Amniotic stem cell (primary cell): ENCODE measurements at regions not wholly inside any gene's neighbourhood (a gene's known extent, or its start where the extent isn't known, plus 50 kb on each side); places are given as distances from the start of the nearest gene placed in this dataset.
"Not testable (repeated sequence)": the region's sequence is repeated elsewhere in the genome, so short reads cannot be mapped to it uniquely, and the experiment has no call there.

ENCODE experiments used
- DNase-seq: peaks from one replicate; lab custom pipeline; 2025; lab: John Stamatoyannopoulos, UW

DNA sequence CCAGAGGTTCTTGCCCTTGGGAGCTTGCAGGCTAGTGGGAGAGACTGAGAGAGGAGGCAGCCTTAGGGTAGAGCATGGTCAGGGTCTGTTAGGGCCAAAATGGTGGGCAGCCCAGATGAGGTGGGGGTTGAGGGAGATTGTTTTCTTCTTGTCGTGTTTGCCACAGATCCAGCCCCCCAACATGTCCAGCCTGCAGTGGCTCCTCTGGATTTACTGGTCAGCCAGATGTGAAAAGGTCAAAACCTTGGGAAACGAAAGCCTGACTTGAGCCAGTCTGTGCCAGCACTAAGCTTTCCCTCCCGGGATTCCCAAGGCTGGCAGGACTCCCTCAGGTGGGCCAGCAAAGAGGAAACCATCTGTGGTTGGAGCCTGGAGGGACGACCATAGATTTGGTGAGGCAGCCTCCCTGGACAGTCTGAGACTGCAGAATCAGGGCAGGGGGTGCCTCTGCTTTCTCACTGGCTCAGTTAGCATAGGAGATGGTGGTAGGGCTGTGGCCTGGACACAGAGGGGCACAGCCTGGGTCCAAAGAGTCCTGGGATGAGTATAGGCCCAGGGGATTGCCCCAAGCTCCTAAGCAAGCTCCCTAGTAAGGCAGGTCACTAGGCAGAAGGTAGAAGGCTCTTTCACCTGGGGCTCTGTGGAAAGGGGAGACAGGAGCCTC, 51.2 kb upstream of the PRR23C start:
- DNase-seq = no peak

DNA sequence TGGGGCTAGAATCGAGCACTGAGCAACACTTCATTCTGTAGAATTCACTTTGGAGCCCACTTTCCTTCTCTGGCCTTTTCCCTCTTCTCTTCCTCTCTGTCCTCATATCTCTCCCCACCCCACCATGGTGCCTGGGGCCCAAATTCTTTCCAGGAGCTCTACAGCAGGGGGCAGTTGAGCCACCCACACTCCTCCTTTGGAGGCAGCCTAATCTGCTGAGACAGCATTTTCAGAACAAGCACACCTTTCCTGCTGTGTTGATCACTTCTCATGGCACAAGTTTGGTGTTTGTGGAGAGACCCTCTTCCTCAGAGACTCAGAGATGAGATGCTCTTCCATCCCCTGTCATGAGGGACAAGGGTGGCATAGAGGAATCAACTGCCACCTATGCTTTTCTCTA, 52.0 kb upstream of the PRR23C start:
- no peak for DNase-seq

DNA sequence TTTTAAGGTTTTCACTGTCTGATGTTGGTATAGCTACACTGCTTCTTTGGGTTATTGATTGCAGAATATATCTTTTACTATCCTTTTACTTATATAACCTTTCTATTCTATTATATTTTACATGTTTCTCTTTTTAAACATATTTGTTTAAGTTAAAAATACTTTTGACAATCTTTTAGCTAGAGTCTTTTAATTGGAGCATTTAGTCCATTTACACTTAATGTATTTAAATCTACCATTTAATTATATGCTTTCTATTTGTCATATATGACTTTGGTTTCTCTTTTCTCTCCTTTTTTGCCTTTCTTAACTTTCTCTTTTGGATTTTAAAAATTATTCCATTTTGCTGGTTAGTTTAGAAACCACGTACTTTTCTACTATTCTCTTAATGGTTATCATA, 53.7 kb upstream of the PRR23C start:
- DNase-seq = no peak

DNA sequence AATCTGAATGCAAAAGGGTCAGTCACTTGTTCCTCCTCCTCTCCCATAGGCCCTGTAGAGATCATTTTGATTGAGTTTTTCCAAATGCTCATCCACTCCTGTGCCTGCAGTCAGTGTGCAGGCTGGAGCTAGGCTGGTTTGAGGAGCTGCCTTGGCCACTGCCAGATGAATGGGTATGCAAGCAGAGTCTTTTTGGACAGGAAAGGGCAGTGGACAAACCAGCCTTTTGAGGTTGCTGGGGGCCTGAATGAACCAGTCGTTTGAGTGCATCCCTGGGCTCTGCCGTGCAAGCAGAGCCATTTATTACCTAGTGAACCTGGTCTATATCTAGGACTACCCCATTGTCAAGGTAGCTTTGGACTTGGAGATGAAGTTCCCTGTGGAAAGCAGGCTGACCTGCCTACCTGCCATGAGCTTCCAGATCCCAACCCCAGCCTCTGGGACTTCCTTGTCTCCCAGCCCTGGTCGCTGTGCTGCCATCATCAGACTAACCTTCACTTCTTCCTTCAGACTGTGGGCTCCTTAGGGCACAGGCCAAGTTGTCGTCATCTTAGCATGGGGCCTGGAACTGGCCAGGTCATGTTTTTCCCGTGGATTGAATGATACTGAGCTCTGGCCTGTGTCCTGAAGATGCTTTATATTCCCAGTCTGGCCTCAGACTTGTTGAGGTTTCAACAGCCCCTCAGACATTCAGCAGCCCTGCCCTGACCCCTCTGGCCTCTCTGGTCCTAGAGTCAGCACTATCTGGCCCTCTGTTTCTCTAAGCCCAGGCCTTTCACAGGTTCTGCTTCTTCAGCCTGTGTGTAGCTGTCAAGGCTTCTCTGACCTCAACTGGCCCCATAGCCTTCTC, 55.5 kb upstream of the PRR23C start:
- DNase-seq = no peak

DNA sequence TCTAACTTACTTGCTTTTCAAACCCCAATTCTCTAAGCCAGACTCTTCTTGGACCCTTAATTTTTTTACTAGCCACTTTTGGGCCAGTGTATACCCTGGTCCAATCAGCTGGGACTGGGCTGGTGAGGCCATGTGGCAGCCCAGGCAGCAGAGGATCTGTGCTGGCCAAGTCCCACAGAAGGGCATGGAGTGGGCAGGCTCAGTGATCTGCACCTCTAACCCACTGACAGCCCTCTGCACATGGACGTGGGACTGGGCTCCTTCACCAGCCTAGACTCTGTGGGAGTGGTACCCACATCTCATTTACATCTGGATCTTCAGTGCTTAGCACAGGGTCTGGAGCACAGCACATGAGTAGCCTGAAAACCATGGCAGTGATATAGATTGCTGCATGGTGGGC, 56.1 kb upstream of the PRR23C start:
- DNase-seq = no peak

DNA sequence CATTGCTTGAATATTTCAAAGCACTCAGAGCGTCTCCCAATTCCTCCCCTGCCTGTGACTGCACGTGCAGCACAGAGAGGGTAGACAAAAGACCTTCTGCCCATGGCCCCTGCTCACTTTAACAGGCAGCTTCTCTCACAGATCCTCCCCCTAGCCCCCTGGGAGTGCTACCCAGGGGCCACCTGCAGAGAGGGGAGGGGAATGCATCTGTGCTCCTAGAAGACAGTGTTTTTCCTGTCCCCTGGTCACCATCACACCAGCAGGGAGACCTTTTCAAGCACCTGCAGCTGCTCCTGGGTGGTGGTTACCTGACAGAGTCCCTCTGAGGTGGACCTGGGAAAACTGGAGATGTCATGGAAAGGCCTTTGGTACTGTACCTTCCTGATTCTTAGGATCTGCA, 56.7 kb upstream of the PRR23C start:
- no peak for DNase-seq

DNA sequence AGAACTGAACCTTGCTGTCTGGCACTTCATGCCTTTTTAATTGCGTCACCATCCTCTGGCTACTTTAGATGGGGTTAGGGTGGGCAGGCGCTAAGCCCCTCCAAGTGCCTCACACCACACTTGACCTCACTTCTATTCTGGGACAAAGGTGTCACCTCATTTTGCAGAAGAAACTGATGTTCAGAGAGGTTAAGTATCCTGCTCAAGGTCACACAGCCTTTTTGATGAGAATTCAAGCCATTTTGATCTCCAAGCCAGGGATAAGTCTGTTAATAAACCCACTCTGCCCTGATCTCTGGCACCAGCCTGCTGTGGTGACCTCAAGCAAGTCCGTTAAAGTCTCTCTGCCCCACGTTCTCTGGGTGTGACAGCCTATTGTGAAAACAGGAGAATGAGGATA, 58.8 kb upstream of the PRR23C start:
- DNase-seq = no peak

DNA sequence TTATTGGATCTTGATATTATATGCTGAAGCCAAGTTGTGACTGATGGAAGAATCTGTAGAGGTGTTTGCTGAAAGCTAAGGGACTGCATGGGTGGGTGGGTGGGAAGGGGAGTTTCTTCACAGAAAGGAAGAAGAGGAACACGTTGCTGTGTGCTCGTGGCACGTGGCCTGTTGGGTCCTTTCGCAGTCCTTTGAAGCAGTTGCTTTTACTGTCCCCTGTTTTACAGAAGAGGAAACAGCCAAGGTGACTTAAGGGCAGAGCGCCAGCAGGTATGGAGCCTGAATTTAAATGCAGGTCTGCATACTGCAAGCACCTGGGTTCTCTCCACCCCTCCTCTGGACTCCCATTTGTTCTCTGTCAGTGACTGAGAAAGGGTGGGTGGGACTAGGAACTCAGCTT, 59.4 kb upstream of the PRR23C start:
- no peak for DNase-seq

DNA sequence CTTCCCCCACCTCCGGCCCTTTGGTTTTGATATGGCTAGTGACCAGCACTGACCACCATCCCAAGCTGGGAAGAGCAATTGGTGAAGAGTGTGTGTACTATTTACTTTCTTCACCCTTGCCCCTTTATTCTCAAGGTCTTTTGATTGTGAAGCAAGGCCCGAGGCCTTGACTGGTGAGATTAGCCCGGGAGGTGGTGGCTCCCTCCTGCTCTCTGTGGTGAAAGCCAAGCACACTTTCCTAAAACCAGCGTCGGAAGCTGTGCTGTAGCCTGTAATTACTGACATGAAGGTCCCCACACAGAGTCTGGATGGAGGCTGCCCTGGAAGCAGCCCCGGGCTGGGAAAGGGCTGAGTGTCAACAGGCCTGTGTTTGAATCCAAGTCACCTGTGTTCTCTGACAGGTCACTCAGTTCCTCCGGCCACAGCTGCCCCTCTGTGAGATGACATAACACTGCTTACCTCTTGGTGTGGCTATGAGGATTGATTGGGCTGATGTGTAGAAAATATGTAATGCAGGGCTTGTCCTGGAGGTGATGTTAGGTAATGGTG, 60.5 kb upstream of the PRR23C start:
- DNase-seq = no peak

DNA sequence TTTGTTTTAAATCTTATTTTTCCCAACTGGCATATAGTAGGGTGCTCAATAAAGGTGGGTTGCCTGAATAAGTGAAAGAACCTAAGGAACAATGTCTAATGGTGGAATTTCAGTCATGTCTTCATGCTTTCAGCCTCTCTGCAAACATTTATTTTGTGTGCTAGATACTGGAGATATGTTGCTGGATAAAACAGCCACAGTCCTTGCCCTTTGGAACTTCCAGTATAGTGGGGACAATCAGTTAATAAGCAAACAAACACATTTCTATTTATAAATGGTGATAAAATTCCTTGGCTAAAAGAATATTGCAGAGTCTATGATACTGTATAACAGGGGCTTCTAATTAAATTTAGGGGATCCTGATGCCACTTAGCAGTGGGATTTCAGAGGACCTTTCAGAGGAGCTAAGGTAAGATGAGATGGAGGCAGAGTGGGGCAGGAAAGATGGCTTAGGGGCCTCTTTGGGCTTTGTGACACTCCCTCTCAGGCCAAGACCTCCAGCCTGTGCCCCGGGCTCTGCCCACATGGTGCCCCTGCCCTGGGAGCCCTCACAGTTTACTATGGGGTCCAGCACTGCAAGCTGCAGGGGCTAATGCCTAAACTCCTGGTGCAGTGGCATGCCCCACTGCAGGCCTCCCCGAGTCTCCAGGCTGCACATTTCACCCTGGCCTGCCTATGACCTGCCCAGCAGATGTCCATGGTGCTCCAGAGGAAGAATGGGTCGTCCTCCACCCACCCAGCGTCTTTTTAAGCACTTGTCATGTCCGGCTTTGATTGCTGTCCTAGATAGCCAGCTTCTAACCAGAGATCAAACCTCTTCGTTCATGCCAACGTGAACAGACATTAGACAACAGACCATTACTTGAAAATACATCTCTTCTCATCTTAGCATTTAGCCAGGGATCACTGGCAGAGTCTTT, 61.6 kb upstream of the PRR23C start:
- no peak for DNase-seq

DNA sequence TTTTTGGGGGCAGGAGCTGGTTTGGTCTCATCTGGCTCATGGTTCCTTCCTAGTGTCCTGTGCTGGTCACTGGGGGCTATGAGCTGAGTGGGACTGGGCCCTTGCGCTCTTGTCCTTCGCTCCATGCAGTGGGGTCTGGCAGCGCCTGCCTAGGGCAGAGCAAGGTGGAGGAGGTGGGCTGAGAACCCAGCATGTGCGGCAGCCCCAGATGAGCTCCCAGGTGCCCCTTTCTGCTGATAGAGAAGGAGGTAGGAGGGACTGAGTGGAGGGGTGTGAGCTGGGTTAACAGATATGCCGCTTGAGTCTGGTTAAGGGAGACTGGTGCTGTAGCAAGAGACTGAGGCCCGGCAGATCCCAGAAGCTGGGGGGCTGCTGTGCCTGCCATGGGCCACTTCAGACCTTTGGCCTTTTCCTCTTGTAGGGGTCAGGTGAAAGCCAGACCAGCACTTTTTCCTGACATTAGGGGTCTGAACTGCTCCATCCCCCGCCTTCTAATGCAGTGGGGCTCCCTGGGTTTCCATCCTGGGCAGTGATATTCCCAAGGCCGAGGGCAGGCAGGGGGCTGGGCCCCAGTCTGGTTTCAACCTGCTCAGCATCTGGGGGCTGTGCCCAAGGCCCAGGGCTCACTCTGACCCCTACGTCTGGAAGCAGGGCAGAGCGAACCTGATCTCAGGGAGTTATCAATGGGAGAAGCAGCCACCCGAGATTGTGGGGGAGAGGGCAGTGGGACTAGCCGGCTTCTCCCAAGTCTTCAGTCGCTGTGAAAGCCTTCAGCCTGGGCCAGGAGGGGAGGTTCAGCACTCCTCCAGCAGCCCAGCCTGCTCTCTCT, 62.9 kb upstream of the PRR23C start:
- no peak for DNase-seq

DNA sequence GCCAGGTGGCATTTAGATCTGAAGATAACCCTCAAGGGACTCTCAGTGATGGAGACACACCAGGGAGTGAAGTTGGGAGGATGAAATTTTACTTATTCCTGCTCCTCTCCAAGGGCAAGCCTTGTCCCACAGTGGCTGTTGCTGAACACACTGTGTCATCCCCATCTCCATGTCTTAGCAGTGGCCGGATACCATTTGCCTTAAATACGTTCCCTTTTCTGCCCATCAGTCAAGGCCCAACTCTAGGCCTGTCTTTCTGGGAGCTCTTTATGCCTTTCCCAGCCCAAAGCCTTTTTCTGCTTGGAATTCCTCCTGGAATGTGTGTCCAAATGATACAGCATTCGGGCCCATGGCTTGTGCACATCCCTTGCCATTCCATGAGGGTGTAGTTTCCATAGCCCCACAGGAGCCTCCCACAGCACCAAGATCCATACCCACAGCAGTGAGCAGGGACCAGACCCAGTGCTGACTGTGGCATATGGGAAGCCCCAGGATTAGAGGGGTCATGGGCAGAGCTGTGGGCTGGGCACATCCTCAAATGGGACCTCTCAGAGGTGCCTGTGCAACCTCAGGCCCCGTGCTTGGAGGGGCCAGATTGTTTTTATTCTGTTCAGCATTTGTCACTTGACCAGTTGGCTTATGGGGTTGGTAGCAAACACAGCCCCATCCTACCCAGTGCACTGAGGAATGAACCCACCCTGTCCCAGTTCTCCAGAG, 63.7 kb upstream of the PRR23C start:
- no peak for DNase-seq

DNA sequence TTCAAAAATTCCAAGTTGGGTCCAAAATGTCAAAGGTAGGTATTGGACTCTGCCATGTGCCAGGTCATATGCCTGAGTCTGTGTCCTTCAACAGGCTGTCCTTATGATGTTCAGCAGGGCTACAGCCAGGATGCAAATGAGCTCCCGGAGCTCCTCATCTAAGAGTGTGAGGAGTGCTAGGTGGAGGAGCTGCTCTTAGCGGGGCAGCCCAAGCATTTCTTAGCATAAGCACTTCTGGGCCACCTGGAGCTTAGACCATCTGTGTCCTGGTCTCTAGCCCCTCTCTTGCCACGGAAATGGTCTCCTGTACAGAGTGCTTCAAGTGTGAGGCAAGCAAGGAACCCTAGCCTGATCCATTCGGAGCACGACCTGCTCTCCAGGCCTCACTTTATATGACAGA, 64.6 kb upstream of the PRR23C start:
- no peak for DNase-seq

DNA sequence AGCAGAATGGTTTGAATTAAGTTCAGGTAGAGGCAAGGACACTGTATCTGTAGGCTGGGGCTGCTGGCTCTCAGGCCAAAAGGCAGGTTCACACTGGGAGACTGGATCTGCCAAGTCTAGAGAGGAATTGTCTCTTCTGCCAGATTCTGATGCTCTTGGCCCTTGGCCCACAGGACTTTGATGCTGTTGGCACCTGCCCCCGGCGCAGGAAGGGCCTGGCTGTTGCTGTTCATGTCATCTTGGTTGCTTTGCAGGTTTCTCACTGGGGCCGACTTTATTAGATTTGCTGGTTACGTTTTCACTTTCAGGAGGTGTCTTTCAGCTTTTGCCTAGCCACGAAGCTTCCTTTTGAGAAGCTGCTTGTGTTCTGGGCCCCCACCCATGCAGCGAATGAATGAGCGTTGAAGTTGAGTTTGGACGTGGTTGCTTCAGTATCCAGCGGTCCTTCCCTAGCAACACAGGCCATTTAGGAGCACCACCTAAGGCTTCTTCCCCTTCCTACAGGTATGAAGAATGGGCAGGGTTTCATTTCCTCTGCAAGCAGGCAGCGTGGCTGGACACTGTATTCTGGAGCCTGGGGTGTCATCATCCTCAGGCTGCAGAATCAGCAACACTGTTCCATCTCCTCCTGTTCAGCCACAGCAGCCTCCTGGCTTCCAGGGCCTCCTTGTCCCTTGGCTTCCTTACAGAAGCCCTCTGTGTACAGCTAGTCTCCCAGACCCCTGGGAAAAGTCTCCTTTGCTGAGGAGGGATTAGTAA, 65.6 kb upstream of the PRR23C start:
- DNase-seq = no peak

DNA sequence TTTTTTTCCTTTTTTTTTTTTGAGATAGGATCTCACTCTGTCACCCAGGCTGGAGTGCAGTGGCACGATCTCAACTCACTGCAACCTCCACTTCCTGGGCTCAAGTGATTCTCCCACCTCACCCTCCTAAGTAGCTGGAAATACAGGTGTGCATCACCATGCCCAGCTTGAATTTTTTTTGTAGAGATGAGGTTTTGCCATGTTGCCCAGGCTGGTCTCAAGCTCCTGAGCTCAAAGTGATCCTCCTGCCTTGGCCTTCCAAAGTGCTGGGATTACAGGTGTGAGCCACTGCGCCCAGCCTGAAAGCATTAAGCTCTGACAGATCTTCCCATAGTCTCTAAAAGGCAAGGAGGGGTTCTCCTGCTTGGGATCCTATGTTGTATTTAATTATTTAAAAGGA, 66.2 kb upstream of the PRR23C start:
- not testable (repeated sequence) for DNase-seq

DNA sequence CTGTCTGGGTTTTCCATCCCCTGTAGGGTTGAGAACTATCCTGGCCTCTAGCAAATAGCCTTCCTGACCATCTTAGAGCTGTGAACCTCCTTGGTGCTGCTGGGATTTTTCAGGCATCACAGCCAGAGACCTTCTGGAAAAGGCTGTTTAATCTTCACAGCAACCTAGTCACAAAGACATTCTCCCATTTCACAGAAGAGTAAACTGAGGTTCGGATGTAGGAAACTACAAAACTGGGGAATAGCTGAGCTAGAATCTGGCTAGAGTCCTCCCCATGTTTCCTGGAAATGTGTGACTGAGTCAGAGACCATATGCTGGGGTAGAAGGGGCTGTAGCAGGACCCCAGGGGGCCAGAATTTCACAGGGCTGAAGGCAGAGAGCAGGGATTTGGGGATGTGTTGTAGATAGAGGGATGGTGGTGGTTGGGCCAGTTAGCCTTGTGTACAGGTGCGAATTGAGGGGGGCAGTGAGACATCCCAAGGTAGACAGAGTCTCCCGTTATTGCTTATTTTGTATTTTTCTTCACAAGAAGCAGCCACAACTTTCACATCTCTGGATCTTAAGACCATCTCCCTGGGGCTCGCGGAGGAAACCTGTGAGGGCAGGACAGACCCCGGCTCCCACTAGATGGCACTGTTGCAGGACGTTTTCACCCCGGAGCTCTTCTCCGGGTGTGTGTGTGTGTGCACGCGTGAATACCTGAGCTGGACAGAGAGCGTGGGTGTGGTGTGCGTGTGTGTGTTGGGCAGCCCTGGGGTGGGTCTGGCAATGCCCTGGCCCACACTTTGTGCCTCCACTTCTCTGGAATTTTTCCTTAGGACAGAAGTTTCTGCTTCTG, 66.9 kb upstream of the PRR23C start:
- DNase-seq = peak; percentile 28

DNA sequence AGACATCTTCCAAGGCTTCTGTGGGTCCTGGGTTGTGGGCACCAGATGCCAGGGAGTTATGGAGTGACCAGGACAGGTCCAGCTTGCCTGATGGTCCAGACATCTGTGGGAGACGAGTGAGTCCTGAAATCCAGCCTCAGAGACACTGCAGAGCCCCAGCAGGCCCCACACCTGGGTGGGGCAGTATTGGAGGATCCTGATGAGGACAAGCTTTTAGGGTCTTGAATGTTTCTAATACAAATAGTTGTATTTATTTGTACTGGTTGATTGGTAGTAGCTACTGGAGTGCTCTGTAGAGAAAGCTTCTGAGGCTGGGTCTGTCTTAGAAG, 67.5 kb upstream of the PRR23C start:
- no peak for DNase-seq

DNA sequence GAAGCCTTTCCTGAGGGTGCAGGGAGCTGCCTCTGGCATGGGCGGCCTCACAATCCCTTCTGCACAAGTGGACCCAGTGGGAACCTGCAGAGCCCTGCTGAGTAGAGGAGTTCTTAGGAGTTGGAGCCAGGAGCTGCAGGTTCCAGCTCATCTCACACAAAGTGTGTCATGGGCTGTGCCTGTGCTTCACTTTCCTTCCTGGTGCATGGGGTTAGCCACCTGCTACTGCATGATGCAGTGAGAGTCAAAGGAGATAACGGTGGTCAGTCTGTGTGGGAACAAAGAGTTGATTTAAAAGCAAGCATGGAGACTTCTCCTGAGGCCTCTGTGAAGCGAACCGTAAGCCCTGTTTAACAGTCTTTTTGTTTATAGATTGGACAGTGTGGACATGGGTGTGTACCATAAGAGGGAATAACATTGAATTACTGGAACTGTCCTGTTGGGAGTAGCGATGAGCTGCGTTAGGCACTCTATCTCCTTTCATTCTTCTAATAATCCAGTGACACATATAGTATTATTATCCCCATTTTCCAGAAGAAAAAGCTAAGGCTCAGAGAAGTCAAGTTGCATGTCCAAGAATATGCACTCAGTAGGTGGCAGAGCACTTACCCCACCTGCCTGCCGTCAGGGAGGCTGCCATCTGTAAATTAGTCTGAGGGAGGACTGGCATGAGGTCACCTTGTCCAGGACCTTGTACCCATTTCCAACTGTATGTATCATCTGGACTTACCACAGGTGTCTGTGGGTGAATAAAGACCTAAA, 68.7 kb upstream of the PRR23C start:
- DNase-seq = no peak

DNA sequence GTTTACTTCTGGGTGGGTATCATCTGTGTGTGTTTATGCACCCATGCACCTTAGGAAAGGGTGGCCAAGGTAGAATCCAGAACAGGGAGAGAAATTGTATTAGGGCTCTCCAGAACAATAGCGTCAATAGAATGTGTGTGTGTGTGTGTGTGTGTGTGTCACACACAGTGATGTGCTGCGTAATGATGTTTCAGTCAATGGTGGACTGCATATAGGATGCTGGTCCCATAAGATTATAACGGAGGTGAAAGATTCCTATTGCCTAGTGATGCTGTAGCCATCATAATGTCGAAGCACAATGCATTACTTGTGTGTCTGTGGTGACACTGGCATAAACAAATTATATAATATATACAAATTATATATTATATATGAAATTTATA, 69.3 kb upstream of the PRR23C start:
- no peak for DNase-seq
